Keratinocyte (primary cell): ENCODE measurements at regions not wholly inside any gene's neighbourhood (a gene's known extent, or its start where the extent isn't known, plus 50 kb on each side); places are given as distances from the start of the nearest gene placed in this dataset.

Experiments
- DNase-seq: peaks from one replicate; pipeline ENCODE4 v3.0.0-alpha.2; 2011; ENCODE audit warnings: low read depth, missing footprints, low spot score
- FAIRE-seq: peaks from 2 replicates; lab custom pipeline; 2011; peaks lifted over from hg19 to GRCh38; lab: Jason Lieb, UNC
- H2AFZ ChIP-seq: 2 replicates; pipeline ENCODE4 v1.6.0; 2012; ENCODE audit warnings: low read length, control low read depth, inconsistent platforms; ENCODE audit not compliant: control insufficient read depth
- H3K27ac ChIP-seq: 2 replicates; pipeline ENCODE4 v1.5.1; 2011; ENCODE audit warnings: low read length; ENCODE audit not compliant: control insufficient read depth, insufficient read depth
- H3K27me3 ChIP-seq: 3 replicates; pipeline ENCODE4 v1.6.0; 2011; ENCODE audit warnings: low read length; ENCODE audit not compliant: control insufficient read depth, insufficient read depth; ENCODE audit errors: extremely low read depth
- H3K36me3 ChIP-seq, 2 experiments: 2 replicates in 1 of 2; 3 replicates in 1 of 2; pipeline ENCODE4 v1.5.1; 2011; ENCODE audit warnings: low read length in 2 of 2, mild to moderate bottlenecking in 1 of 2; ENCODE audit not compliant: control insufficient read depth in 2 of 2, insufficient read depth in 2 of 2; ENCODE audit errors: extremely low read depth in 1 of 2
- H3K4me1 ChIP-seq: 3 replicates; pipeline ENCODE4 v1.5.1; 2011; ENCODE audit warnings: low read length; ENCODE audit not compliant: control insufficient read depth, insufficient read depth; ENCODE audit errors: extremely low read depth
- H3K4me2 ChIP-seq: 3 replicates; pipeline ENCODE4 v1.6.0; 2011; ENCODE audit warnings: low read depth, low read length; ENCODE audit not compliant: control insufficient read depth, insufficient read depth; ENCODE audit errors: extremely low read depth
- H3K4me3 ChIP-seq, 3 experiments: fragments of 200-600 bp in 1 of 3; sonication (generic) in 1 of 3; 2 replicates in 2 of 3; 3 replicates in 1 of 3; pipeline ENCODE4 v1.5.1; 2011 to 2016; ENCODE audit warnings: low read length in 3 of 3, mild to moderate bottlenecking in 3 of 3, control low read depth in 2 of 3, inconsistent platforms in 1 of 3, low read depth in 1 of 3, mixed read lengths in 1 of 3, mixed run types in 1 of 3, moderate library complexity in 1 of 3; ENCODE audit not compliant: control insufficient read depth in 2 of 3, insufficient read depth in 2 of 3; ENCODE audit errors: extremely low read depth in 1 of 3
- H3K79me2 ChIP-seq: 2 replicates; pipeline ENCODE4 v1.6.0; 2012; ENCODE audit warnings: low read length; ENCODE audit not compliant: control insufficient read depth, insufficient read depth
- H3K9ac ChIP-seq: 3 replicates; pipeline ENCODE4 v1.6.0; 2011; ENCODE audit warnings: low read length; ENCODE audit not compliant: control insufficient read depth, insufficient read depth; ENCODE audit errors: extremely low read depth
- H3K9me1 ChIP-seq: 3 replicates; pipeline ENCODE4 v1.6.0; 2011; ENCODE audit warnings: low read length; ENCODE audit not compliant: control insufficient read depth, insufficient read depth; ENCODE audit errors: extremely low read depth
- H3K9me3 ChIP-seq: 2 replicates; pipeline ENCODE4 v1.5.1; 2012; ENCODE audit warnings: low read depth, low read length; ENCODE audit not compliant: control insufficient read depth
- H4K20me1 ChIP-seq: 3 replicates; pipeline ENCODE4 v1.6.0; 2011; ENCODE audit warnings: low read length; ENCODE audit not compliant: control insufficient read depth, insufficient read depth; ENCODE audit errors: extremely low read depth
- CTCF ChIP-seq, 3 experiments: IDR thresholded peaks in 1 of 3; conservative IDR thresholded peaks in 1 of 3; optimal IDR thresholded peaks in 1 of 3; 2 replicates in 2 of 3; 3 replicates in 1 of 3; pipeline versions ENCODE3 to v1.5.1; 2011; ENCODE audit warnings: low read length in 3 of 3, mild to moderate bottlenecking in 3 of 3, moderate library complexity in 2 of 3, control low read depth in 1 of 3, inconsistent platforms in 1 of 3; ENCODE audit not compliant: insufficient read depth in 2 of 3; ENCODE audit errors: extremely low read depth in 1 of 3
- EZH2 ChIP-seq: IDR thresholded peaks from one replicate; pipeline ENCODE4 v1.6.1; 2012; ENCODE audit warnings: inconsistent platforms, mild to moderate bottlenecking, low read length, moderate library complexity
- dilution Hi-C: fragments of 300-500 bp; cut with MboI; formaldehyde crosslinking; loops from one replicate; pipeline ENCODE4 v1.7.0; 2020; ENCODE audit warnings: low sequenced_read_pairs; ENCODE audit not compliant: extremely low pct_ligation_motif_present

GRCh38 chr5:35502206-35502605 is 115.5 kb upstream of the SPEF2 start:
- Histone ChIP-seq H3K9me3 (no peaks in the 10 kb centered on the region), H3K79me2 (no peaks in the 10 kb centered on the region), H3K36me3 (no peaks in the 10 kb centered on the region), H3K4me2 (no peak overlapping the region), H3K9ac (no peak overlapping the region), H3K27ac (no peak overlapping the region), H3K4me1 (no peaks in the 10 kb centered on the region), H2AFZ (no peak overlapping the region), H4K20me1 (no peaks in the 10 kb centered on the region), H3K9me1 (no peaks in the 10 kb centered on the region), H3K27me3 (no peaks in the 10 kb centered on the region), H3K4me3 (no peak overlapping the region)
- FAIRE-seq (no peak), DNase-seq (no peak)
- TF ChIP-seq CTCF (optimal IDR thresholded peaks at IDR 0.05 in 1 of 3, IDR thresholded peaks at IDR 0.05 in 1 of 3, conservative IDR thresholded peaks at IDR 0.05 in 1 of 3; ENCODE audit: extremely low read depth in 1 of 3, insufficient read depth in 2 of 3, low read length in 3 of 3) = no peak
- no peak for TF ChIP-seq EZH2
- dilution Hi-C loops = no loop called here

GRCh38 chr5:35488791-35489190 is 128.9 kb upstream of the SPEF2 start:
- Histone ChIP-seq H3K79me2 (no peaks in the 10 kb centered on the region), H4K20me1 (no peaks in the 10 kb centered on the region), H3K4me1 (no peaks in the 10 kb centered on the region), H2AFZ (no peak overlapping the region), H3K27me3 (no peaks in the 10 kb centered on the region), H3K9me3 (no peaks in the 10 kb centered on the region), H3K36me3 (no peaks in the 10 kb centered on the region), H3K9me1 (no peaks in the 10 kb centered on the region), H3K4me2 (no peak overlapping the region), H3K27ac (no peak overlapping the region), H3K9ac (no peak overlapping the region), H3K4me3 (no peak overlapping the region)
- dilution Hi-C loops = no loop called here
- DNase-seq = no peak
- TF ChIP-seq EZH2 (no peak), CTCF (optimal IDR thresholded peaks at IDR 0.05 in 1 of 3, IDR thresholded peaks at IDR 0.05 in 1 of 3, conservative IDR thresholded peaks at IDR 0.05 in 1 of 3; ENCODE audit: extremely low read depth in 1 of 3, insufficient read depth in 2 of 3, low read length in 3 of 3) (no peak)
- no peak for FAIRE-seq
